HuH-7.5 (cell line): ENCODE measurements at regions not wholly inside any gene's neighbourhood (a gene's known extent, or its start where the extent isn't known, plus 50 kb on each side); places are given as distances from the start of the nearest gene placed in this dataset.
"Not testable (repeated sequence)": the region's sequence is repeated elsewhere in the genome, so short reads cannot be mapped to it uniquely, and the experiment has no call there.

Source experiments
- DNase-seq: peaks from one replicate; pipeline ENCODE4 v3.0.0; 2011; ENCODE audit warnings: low spot score

DNA sequence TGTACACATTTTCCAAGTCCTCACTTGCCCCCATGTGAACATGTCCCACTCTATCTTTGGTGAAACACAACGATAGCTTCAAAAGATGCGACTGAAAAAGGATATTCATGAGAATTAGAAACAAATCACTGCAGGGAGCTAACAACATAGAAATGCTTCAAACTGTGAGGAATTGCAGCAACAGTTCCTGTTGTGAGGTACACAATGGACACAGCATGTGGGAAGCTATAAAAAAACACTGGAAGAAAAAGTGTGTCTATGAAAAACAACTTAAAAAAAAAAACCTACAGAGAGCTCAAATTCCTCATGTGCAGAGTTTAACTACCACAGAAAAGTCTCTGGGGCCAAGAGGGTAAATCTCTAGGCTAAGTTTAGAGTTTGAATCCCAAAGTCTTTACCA lies 51.6 kb upstream of the BLTP1 start:
- DNase-seq: no peak

DNA sequence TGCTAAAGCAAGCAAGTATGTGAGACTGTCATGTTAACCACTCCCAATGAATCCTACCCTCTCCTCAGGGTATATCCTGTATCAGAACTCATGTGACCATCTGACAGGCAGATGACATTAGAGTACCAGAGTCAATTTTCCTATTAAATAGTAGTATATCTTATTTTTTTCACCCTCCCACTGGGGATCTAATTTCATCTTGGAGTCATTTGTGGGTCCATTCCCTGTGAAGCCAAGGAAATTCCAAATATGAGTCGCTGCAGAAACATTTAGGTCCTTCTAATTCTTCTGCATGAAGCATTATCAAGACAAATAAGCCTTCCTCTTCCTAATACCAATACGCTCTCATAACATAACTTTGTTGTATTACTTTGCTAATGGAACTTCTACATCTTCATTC lies 52.2 kb upstream of the BLTP1 start:
- DNase-seq: no peak

DNA sequence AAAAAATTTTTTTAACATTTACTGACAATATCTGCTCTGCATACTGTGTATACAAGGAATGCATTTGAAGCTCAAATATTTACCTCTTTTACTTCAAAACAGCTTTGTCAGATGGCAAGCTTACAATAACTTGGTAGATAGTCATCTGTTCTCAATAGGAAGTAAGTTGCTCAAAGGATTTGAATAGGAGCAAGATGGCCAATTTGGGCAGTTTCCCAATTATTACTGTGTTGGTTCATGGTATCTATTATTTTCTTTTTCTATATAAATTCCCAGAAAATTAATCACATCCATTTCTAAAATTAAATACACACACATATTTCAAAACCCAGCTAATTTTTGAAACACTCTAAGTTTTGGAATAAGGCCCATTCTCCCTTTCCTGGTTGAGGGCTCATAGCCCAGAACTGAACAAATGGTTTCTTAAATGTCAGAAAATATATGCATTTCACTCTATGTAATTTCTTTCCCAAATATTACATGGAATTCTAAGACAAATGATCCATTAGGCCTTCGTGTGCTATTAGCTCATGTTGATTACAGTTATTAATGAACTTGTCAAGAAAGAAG lies 60.2 kb upstream of the BLTP1 start:
- no peak for DNase-seq

DNA sequence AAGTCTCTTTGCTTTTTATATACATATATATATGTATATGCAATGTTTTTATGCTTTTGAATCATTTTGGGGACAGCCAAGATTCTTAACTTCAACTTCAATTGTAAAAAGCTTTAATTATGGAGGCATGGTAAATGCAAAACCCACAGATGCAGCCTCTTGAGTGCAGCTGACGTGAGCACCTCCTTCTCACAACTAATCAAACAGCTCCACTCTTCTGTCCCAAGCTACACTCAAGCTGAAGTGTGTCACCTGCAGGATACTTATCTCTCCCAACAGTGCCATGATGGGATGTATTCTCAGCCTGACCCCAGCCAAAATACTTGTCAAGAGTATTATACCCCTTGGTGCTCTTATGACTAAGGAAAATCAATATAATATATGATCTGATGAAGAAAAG lies 60.7 kb upstream of the BLTP1 start:
- no peak for DNase-seq

DNA sequence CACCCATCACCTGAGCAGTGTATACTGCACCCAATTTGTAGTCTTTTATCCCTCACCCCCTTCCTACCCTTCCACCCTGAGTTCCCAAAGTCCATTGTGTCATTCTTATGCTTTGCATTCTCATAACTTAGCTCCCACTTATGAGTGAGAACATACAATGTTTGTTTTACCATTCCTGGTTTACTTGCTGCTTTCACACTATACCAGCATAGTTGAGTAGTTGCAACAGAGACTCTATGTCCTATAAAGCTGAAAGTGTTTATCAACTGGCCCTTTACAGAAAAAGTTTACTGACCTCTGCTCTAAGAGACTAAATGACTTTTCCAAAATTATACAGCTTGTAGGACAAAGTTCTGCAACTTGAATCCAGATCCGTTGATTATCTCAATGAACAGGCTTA lies 61.1 kb upstream of the BLTP1 start:
- no peak for DNase-seq

DNA sequence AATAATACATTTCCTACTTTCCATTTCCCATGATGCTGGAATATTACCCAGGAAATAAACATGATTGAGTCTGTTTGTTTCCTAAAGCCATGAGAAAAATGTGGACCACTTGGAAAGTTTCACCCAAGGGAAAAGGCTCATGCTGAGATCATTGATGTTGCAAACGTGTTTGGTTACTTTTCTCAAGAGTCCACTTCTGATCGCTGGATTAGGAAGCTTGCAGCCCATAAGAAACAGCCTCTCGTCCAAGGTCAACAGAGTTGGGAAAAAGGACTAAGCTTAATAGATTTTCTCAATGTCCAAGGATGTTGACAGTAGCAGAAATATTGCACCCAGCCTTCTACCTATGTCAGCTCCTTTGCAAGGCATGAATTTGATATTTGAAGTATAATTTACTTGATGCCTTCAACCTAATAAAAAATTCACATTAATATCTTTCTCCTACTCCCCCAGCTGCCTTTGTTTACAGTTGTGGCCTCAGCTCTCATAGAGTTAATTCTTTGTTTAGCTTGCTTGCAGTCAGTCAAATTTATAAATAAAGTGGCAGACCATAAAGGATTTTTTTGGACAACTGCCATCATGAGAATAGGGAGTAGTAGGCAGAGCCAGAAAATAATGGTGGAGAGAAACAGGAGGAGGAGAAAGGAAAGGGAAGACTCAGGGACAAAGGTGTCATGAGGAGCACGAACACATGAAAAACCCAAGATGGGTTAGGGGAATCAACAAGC lies 65.6 kb upstream of the BLTP1 start:
- DNase-seq: no peak

DNA sequence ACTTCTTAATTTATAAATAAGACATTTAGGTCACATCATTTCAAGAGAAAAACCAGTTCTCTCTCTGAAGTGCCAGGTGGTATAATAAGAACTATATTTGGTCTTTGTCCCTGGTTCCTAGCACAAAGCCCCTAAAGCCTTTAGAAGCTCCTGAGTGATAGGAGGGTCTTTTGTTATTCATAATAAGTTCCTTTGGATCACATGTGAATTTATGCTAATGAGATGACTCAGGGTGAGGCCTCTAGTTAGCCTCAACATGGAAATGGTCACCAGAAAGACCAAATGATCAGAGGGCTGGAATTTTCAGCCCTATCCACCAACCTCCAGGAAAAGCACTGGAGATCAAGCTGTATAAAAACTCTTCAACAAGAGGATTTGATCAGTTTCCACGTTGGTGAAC lies 68.1 kb upstream of the BLTP1 start:
- no peak for DNase-seq

DNA sequence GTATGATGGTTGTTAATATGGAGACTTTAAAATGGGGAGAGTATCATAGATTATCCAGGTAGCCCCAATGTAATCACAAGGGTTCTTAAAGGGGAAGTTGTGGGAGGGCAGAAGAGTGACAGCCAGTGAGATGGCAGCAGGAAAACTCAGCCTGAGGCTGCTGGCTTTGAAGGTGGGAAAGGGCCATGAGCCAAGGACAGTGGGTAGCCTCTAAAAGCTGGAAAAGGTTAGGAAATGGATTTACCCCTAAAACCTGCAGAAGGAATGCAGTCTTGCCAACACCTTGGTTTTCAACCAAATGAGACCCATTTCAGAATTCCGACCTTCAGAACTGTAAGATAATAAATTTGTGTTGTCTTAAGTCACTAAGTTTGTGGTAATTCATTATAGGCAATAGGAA lies 68.8 kb upstream of the BLTP1 start:
- DNase-seq: no peak

DNA sequence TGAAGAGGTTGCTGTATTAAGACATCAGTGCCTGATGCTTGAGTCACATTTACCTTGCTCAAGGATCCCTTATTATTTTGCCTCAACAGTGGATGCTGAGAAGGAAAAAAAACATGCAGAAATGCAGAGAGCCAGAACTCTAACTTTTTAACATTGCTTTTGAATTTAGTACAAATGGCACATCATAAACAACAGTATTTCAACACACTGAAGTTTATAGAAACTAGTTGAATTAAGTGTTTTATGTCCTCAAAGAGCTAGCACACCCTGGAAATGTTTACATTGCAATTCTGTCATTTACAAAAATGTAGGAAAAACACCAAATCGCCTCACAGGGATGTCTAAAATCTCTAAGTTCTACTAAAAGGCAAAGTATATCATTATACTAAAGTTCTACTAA lies 69.5 kb upstream of the BLTP1 start:
- no peak for DNase-seq

DNA sequence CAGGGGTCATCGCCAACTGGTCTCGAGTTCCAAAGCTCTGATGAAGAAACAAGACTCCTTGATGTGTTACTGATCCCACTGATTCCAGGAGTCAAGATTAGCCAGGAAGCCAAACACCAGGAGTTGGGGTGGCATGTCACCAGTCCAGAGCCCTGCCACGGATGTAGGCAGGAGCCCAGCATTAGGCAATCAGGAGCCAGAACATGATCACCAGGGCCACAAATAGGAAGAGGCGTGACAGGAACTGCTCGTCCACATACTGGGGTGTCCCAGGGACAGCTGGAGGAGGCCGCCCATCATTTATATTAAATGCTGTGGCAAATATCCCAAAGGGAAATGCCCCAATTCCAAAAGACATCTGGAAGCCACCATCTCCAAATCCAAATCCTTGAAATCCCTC lies 74.5 kb upstream of the BLTP1 start:
- not testable (repeated sequence) for DNase-seq

DNA sequence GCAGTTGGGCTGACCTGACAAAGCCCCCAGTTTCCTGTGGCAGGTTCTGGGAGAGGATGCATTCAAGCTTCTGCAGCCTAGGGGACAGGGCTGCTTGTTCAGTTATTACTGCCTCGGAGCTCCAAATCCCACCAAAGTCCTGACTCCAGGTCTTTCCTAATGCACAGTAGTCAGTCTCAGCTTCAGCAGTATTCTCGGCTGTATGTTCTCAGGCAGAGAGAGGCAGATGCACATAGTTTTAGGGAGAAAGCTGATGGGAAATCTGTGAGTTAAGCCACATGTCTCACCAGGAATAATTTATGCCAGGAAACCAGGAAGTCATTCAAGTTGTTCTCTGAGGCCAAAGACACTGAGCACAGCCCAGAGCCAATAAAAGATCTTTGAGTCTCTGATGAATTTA lies 75.3 kb upstream of the BLTP1 start:
- DNase-seq: not testable (repeated sequence)

DNA sequence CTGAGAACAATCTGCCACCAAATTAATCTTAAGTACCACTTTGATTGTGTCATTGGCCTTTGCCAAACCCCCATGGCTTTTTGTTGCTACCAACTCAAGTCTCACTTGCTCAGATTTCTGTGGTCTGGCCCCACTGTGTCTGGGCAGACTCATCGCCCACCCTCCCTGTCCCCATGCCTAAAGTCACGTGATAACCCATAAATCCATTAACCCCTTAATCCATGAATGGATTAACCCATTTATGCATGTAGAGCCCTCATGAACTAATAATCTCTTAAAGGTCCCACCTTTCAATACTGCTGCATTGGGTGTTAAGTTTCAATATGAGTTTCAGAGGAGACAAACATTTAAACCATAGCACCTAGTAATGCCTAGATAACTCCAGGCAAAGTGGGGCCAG lies 78.5 kb upstream of the BLTP1 start:
- no peak for DNase-seq

DNA sequence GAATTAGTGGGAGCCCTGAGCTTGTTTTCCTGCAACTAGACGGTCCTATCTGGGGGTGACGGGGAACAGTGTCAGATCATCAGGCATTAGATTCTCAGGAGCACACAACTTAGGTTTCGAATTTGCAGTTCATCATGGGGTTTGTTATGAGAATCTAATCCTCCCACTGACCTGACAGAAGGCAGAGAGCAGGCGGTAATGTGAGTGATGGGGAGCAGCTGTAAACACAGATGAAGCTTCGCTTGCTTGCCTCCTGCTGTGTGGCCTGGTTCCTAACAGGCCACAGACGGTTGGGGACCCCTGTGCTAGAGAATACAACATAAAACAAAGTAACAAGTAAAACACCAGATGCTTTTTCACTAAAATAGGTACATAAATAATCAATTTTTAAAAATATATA lies 86.2 kb upstream of the BLTP1 start:
- no peak for DNase-seq

DNA sequence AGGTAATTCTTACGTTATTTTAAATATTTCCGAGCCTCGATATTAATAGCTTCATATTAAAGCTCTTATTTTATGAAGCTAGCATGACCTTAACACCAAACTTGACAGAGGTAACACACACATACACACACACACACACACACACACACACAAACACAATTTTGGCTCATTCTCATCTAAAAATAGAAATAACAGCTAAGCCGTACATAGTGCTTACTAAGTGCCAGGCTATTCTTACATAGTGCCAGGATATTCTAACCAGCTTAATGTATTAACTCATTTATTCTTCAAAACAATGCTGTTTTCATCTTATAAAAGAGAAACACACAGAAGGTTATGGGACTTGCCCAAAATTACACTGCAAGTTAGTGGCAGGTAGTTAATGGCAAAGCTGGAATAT lies 87.0 kb upstream of the BLTP1 start:
- no peak for DNase-seq

DNA sequence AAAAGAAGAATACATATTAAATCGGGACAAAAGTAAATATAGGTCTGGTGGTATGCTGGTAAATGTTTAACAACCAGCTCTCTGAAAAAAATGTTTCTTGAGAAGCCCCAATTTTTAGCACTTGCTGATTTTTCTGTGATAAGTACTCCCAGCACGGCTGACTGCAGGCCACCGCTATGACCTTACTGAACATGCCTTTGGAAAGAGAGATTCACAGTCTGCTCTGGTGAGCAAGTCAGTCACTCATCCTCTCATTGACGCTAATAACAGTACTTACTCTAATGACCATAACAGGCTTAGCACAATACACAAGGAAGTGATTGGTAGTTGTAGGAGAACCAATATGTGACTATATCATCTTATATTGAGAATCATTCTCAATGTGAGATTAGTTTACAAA lies 98.9 kb upstream of the BLTP1 start:
- no peak for DNase-seq

DNA sequence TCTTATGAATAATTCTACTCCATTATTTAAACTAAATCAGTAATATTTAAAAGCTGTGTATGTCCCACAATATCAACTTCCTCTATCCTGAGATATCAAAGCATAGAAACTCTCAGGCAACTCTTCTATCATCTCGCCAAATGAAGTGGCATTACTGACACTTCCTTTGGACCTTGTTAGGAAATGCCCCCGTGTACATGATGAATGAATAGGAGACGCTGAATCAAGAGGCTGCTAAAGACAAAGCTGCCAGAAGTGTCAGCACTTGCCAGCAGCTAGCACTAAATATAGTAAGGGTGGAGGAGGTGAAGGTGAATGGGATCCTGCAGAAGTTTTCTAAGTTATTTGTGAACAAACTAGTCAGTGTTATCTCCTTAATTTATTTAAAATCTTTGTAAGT lies 99.5 kb upstream of the BLTP1 start:
- no peak for DNase-seq

DNA sequence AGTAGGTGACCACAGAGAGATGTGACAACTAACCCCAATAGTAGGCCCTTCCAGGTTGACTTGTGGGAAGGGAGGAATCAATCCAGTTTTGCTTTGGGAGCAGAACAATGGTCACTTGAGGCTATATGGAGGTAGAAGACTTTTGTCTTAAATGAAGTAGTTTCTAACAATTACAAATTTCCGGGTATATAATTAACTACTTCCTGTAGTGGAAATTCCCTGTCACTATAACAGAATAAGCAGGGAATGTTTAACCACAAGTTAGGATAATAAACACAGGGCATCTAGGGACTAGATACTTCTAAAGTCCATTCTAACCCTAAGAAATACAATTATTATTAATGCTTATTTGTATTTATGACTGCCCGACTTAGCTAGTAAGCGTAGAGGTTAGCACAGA lies 99.0 kb upstream of the TRPC3 start:
- DNase-seq: no peak

DNA sequence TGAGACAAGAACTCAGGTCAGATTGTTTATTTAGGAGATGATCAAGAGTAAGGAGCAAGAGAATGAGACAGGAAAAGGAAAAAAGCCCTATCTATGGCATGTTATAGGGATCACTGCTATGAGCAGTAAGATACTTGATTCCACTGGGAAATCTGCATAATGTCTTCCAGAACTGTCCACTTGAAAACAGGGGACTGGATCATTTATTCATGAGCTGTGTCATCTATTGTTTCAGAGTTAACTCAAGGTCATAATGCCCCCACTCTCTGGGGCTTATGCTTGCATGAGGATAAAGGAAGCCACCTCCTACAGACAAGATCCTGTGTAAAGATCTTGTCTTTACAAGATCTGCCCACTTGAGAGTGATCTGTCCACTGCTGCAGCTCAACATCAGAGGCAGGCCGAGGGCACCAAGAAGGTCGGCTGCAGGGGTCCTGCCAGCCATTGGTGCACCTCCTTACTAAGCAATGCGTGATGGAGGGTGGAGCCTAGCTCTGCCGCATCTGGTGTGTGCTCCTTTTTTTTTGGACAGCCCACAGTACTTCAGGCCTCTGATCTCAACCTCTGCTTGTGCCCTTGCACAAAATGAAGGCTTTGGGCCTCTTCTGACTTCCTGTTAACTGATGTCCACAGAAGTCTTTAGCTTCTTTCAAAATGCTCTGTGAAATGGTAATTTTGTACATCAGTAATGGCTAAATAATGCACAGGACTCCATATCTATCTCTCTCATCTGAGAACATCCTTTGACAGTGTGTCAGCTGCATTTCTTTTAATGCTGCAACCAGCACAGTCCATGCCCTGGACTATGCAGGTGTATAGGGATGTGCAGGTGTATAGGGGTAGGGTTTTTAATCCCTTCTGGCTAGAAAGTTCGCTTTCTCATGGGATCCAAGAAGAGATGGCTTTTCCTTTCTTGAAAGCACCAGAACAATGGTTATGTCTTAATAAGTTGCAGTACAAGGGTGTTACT lies 95.9 kb upstream of the TRPC3 start:
- DNase-seq: no peak

DNA sequence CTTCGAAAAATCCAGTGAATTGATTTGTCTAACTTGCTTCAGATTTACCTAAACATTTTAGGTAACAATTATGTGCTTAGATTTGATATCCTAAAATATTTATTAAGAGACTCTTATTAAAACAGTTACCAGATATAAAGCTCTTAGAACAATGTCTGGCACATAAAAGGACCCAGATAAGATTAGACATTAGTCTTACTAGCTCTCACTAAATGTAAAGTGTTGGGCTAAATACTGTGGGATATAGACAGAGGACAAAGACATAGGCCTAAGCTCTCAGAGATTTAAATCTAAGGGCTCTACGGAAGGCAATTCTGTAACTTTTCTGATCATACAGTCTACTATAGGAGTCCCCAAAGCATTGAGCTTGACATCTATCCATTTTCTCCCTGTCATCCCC lies 94.4 kb upstream of the TRPC3 start:
- DNase-seq: no peak

DNA sequence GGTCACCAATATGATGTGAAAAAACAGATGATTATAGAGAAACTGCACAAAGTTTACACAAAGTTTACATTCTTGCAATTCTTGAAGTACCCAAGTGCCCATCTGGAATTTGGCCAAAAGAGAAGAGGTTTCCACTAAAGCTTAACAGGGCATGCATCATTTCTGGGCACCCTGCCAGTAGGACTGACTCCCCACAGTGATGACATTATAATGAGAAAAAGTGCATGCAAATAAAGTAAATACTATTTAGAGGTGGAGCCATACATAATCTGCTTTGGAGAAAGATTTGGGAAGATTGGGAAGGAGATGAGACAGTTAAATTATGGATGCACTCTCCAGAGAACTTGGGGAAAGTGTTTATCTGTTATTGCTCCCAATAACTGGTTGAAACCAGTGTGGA lies 93.7 kb upstream of the TRPC3 start:
- no peak for DNase-seq

DNA sequence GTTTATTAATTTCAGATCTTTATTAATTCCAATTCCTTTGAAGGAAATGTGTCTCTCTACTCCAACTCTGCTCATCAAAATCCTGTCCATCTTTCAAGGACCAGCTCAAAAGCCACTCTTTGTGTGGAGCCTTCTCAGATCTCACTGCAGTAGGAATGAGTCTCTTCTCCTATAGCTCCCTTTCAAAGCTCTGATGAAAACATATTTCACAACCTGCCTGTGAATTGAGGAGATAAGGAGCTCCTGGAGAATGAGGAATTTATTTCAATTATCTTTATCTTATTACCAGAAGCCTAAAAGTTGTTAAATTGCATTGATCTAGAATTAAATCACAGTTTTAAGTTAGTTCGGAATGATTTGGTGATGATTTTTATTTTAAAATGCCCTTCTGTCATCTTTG lies 92.6 kb upstream of the TRPC3 start:
- no peak for DNase-seq

DNA sequence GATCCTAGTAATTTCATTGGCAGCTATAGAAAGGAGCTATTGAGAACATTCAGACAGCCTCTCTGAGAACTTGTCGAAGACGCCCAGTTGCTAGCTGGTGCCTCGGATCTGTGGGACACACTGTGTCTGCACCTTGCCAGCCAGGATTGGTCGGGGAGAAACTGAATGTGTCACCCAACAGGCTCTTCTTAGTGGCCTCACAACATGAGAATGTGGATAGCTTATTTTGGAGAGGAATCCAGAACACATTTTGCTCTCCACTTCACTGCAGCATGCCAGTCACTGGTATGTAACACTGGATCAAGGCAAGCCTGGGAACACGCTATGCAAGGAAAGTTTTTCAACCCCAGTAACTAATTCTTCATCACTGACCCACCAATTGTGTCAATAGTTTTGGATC lies 89.5 kb upstream of the TRPC3 start:
- no peak for DNase-seq

DNA sequence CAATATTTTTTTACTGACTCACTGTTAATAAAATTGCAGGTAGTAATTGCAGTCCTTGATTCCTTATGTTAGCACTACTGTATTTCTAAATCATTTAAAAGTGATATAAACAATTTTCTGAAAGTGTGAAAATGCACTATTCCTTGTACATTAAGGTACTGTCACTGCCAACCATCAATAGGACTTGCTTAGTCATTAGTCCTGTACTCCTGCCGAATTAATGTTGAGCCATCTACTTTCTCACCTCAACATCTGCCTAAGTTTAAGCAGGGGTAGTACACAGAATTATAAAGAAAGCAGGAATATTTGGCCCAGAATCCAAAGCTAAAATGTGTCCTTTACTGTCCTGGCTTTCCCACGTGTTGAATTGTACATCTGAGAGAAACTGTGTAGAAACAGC lies 87.0 kb upstream of the TRPC3 start:
- no peak for DNase-seq
